Renal cortex interstitium (tissue), 11 donors: ENCODE measurements at regions not wholly inside any gene's neighbourhood (a gene's known extent, or its start where the extent isn't known, plus 50 kb on each side); places are given as distances from the start of the nearest gene placed in this dataset.

ENCODE experiments used
- DNase-seq, 11 donors: peaks; one replicate each; pipeline ENCODE4 v3.0.0-alpha.2; 2013; ENCODE audit warnings: low read depth in 9 of 11, low spot score in 4 of 11; ENCODE audit errors: extremely low read depth in 1 of 11

- no peak for DNase-seq
These were observed 374.7 kb downstream of the AJAP1 start for GRCh38 chr1:5029136-5029535.

- no peak for DNase-seq
These were observed 357.8 kb downstream of the AJAP1 start for GRCh38 chr1:5012249-5012648.

DNA sequence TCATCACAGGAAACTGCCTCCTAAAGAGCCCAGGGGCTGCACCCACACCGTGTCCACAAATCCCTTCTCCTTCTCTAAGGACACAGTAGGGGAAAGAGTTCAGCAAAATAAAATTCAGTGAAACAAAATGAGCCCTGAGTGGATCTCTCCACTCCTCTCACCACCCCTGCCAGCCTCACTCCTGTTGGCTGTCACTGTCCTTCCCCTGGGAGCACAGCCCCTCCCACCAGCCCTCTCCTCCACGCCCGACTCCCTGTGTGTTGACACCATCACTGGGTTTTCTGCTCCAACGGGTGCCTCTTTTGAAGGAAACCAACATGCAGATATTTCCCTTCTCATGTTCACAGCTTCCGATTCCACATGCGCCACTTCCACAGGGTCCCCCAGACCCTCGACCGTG is 356.2 kb downstream of the AJAP1 start:
- DNase-seq, result no peak

DNA sequence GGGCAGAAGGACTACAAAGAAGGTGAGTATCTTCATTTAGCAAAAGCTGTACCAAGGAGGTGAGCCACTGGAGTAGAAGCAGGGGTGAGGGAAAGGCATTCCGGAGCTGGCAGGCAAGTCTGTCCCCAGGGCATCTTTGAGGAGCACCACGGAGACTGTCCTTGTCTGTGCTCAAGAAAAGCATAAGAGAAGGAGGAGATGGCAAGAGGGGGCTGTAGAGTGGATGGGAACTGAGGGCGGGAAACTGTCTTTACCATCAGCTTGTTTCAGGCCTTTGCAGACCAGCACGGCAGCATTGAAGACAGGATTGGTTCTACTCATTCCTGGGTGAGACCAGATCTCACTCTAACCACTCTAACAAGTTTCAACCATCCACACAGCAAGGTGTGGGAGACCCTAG is 355.8 kb downstream of the AJAP1 start:
- no peak for DNase-seq

DNA sequence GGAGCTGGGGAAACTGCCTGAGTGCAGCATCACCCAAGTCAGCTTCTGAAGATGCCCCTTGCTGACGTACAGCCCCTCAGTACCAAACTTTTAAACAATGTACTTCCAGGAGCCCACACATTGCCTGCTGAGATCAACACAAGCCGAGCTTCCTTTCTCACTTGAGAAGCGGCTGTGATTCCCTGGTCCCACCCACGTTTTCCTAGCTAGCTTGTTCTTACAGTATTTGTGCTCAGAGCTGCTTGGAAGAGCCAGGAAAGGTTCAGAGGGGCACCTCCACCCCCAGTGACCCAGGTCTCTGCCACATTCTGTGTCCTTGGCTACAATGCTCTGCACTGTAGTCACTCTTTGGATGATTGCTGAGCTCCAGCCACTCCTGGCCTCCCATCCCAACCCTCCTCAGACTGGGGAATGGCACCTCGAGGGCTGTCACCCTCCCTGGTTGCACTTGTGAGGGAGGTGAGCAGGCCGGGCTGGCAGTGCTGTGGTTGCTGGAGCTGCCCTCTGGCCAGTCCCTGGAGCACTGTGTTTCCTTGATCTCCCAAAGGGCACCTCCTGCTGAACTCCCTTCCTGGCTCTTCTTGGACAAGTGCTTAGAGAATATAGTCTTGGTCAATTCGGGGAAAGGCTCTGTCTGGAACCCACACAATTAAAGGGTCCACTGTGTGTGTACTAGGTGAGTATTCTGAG is 355.1 kb downstream of the AJAP1 start:
- DNase-seq, result no peak

- no peak for DNase-seq
These were observed 350.8 kb downstream of the AJAP1 start for GRCh38 chr1:5005171-5005570.

- DNase-seq, result no peak
These were observed 348.3 kb downstream of the AJAP1 start for GRCh38 chr1:5002676-5003075.

GRCh38 chr1:5001466-5001865 is 347.1 kb downstream of the AJAP1 start:
- peak in 2 of 11 donors; percentile 6 to 17 for DNase-seq

- no peak for DNase-seq
These were observed 331.9 kb downstream of the AJAP1 start for GRCh38 chr1:4986306-4986705.

- DNase-seq, result no peak
These were observed 330.4 kb downstream of the AJAP1 start for GRCh38 chr1:4984841-4985240.

GRCh38 chr1:4980211-4980610 is 325.8 kb downstream of the AJAP1 start:
- DNase-seq, result no peak

GRCh38 chr1:4978660-4979390 is 324.4 kb downstream of the AJAP1 start:
- no peak for DNase-seq

DNA sequence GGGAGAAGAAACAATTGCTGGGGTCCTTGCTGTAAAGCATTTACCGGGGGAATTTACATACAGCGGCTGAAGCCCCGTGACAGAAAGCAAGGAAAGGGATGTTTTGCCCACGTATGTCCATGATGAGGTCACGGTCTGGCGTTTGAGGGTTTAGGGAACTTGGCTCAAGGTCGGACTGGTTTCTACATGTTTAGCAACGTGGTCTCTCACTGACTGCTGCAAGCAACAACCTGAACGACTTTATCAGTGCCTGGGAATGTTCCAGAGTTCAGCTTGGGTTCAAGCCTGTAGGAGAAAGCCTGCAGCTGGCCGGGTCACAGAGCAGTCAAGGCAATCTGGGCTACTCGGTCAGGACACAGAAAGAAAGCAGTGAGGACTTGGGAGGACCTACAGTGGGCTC is 323.3 kb downstream of the AJAP1 start:
- peak in 3 of 11 donors; percentile 1 to 12 (median 11) for DNase-seq

- no peak for DNase-seq
These were observed 322.5 kb downstream of the AJAP1 start for GRCh38 chr1:4976859-4977440.

- DNase-seq, result no peak
These were observed 321.4 kb downstream of the AJAP1 start for GRCh38 chr1:4975856-4976255.

DNA sequence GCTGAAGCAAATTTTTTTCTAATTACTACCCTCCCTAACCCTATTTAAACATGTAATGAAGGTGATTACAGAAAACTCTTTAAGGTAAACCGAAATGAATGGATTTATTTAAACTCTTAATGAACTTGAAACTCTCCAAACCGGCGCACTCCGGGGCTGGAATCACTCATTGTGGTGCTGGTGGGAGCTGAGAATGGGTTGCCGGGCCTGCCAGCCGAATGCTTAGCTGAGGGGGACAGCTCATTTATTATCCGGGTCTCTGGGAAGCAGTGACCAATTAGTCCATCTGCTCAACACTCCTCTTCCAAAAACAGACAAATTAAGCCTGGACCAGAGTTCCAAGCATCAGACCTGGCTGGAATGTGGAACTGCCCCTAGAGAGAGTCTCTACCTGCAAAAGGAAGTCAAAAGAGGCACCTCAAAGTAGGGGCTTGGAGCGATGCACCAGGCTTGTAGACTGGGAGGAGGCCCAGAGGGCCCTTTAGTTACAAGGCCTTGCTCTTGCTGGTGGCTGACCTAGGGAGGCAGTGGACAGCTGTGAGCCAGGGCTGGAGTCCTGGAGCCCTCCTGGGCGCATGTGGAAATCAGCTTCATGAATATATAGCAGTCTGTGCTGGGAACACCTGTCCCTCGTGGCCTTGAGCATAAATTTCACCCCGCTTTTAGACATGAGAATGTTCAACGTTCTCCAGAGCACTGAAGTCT is 320.7 kb downstream of the AJAP1 start:
- DNase-seq, result no peak

DNA sequence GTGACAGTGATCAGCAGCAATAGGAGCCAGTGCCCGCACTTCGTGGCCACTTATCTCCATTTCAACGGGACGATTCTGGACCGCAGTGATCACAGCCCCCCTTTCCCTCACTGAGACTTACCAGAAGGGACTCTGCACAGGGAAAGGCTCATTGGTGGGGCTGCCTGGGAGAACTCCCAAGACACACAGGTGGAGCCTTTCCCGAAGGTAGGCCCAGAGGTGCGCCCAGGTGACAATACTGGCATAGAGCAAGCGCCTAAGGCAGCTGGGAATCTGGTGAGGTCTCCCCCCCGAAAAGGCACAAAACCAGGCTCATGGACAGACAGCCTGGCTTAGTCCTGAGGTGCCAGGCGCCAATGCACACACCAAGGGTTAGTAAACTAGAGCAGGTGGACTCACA is 318.9 kb downstream of the AJAP1 start:
- DNase-seq, result no peak

DNA sequence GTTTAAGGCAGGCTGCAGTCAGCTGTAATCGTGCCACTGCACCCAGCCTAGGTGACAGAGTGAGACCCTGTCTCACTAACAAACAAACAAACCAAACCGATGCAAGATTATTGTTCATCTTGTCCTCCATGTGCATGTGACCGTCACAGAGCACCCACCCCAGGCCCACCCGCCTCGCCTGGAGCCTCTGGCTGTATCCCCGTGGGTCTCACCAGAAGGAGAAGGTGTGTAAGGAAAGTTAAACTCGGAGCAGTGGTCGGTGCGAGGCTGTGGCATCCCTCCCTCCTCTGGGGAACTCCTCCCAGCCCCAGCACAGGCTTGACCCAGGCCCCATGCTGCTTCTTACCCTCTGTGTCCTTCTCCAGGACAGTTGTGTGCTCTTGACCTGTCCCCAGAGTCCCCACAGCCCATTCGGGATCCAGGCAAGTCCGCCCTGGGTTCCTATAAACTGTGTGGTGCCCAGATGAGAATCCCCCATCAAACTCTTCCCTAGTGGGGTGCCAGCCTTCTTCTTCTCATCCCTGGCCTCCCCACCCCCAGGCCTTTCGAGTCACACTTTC is 318.4 kb downstream of the AJAP1 start:
- no peak for DNase-seq

- DNase-seq, result no peak
These were observed 317.3 kb downstream of the AJAP1 start for GRCh38 chr1:4971666-4972065.

- DNase-seq, result no peak
These were observed 316.1 kb downstream of the AJAP1 start for GRCh38 chr1:4970532-4970931.
